Fibroblast of the aortic adventitia (primary cell): ENCODE measurements at regions not wholly inside any gene's neighbourhood (a gene's known extent, or its start where the extent isn't known, plus 50 kb on each side); places are given as distances from the start of the nearest gene placed in this dataset.

Experiments used
- DNase-seq: peaks from one replicate; pipeline ENCODE4 v3.0.0-alpha.2; 2010; ENCODE audit warnings: low read depth
- H3K4me3 ChIP-seq: 2 replicates; pipeline ENCODE4 v1.5.1; 2011; ENCODE audit warnings: low read depth, mild to moderate bottlenecking, control low read depth, low read length, moderate library complexity
- TF ChIP-seq, protein P1 (sequence below): IDR thresholded peaks from 2 replicates; pipeline ENCODE4 v1.5.1; 2011; ENCODE audit warnings: mild to moderate bottlenecking, low read length, control low read depth, inconsistent platforms; ENCODE audit not compliant: insufficient read depth

DNA sequence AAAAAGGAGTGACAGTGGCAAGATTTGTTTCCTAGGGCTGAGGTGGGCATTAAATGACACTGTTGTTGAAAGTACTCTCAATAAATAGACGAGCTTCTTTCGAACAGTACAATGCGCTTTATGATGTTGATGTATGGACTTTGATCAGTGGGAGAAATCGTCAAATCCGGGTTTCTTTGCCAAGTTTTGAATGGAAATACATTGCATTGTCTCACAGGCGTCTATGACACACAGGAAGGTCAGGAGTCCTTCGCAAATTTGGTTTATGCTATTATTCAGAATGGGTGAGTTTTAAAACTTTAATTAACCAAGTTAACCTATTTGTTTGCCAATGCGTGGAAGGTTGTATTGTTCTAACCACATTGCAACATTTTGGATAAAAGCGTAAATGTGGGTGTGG is 547.3 kb upstream of the SLC35B3 start:
- no peak overlapping the region for H3K4me3 ChIP-seq
- DNase-seq = peak; percentile 1
- TF ChIP-seq, protein P1, sequence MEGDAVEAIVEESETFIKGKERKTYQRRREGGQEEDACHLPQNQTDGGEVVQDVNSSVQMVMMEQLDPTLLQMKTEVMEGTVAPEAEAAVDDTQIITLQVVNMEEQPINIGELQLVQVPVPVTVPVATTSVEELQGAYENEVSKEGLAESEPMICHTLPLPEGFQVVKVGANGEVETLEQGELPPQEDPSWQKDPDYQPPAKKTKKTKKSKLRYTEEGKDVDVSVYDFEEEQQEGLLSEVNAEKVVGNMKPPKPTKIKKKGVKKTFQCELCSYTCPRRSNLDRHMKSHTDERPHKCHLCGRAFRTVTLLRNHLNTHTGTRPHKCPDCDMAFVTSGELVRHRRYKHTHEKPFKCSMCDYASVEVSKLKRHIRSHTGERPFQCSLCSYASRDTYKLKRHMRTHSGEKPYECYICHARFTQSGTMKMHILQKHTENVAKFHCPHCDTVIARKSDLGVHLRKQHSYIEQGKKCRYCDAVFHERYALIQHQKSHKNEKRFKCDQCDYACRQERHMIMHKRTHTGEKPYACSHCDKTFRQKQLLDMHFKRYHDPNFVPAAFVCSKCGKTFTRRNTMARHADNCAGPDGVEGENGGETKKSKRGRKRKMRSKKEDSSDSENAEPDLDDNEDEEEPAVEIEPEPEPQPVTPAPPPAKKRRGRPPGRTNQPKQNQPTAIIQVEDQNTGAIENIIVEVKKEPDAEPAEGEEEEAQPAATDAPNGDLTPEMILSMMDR = no peak

GRCh38 chr6:8973395-8973794 is 538.0 kb upstream of the SLC35B3 start:
- DNase-seq = no peak
- TF ChIP-seq, protein P1 = no peak
- no peak overlapping the region for H3K4me3 ChIP-seq

GRCh38 chr6:8969747-8970146 is 534.4 kb upstream of the SLC35B3 start:
- no peak overlapping the region for H3K4me3 ChIP-seq
- no peak for DNase-seq
- TF ChIP-seq, protein P1 = no peak

DNA sequence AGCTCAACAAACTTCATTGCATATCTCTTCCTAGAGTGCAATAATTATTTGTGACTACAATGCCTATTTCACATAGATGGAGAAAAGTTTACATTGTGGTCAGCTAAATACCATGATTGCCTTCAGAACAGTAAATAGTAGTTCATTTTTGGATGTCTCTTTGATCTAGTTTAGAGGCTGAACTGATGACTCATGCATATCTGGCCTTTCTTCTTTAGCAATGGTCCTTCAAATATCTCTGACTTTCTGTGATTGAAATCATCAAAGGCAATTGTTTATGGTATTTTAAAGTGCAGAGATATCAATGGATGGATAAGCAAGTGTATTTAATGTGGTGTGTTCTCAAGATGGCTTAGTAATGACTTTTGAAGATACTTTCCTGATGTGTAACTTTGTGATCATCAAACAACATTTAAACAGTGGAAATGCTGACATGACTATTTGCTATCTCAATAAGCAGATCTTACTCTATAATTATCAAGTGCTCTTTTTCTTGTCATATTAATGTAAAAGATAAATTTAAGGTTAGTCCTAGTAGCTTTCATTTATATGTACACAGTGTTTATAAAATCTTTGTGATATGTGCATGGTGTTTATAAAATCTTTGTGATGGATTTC is 523.7 kb upstream of the SLC35B3 start:
- no peak overlapping the region for H3K4me3 ChIP-seq
- DNase-seq = no peak
- TF ChIP-seq, protein P1 = no peak

DNA sequence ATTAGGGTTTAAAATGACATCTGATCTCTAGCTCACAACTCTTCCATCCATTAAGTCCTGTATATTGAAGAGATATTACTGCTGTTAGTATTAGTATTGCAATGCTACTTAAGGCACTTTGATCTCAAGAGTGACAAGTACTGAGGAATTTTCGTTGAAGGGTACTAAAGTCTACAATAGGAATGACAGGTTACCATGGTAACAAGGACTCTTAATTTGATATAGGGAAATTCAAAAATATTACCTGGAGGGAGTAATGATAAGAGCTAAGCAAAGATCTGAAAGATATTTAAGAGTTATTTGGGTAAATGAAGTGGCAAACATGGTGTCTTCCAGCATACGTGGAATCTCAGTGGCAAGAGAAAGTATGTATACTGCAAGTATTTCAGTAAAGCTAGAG is 518.0 kb upstream of the SLC35B3 start:
- no peak for DNase-seq
- H3K4me3 ChIP-seq = no peak overlapping the region
- TF ChIP-seq, protein P1 = no peak

GRCh38 chr6:8948733-8949132 is 513.4 kb upstream of the SLC35B3 start:
- no peak for DNase-seq
- TF ChIP-seq, protein P1 = no peak
- no peak overlapping the region for H3K4me3 ChIP-seq

DNA sequence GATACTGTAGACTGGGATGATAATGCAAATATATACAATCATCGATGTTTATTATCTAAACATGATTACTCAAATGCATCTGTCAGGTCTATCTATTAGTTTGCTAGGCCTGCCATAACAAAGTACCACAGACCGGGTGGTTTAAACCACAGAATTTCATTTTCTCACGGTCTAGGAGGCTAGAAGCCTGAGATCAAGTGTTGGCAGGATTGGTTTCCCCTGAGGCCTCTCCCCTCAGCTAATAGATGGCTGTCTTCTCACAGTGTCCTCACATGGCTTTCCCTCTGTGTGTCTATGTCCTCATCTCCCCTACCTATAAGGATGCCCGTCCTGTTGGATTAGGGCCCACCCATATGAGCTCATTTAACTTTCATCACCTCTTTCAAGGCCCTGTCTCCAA is 512.6 kb upstream of the SLC35B3 start:
- TF ChIP-seq, protein P1 = no peak
- no peak overlapping the region for H3K4me3 ChIP-seq
- DNase-seq = no peak
